ENCODE measurements at regions not wholly inside any gene's neighbourhood (a gene's known extent, or its start where the extent isn't known, plus 50 kb on each side); places are given as distances from the start of the nearest gene placed in this dataset.
"Not testable (repeated sequence)": the region's sequence is repeated elsewhere in the genome, so short reads cannot be mapped to it uniquely, and the experiment has no call there.

GRCh38 chr3:4163011-4163410 lies 140.2 kb upstream of the SETMAR start:
- 80 to 98% (median 92%) methylated on average over 2 of the region's 2 CpGs for WGBS, 5 donors

GRCh38 chr3:4166540-4166939 lies 136.6 kb upstream of the SETMAR start:
- Histone ChIP-seq H3K27ac (no peak overlapping the region), H3K36me3 (no peaks in the 10 kb centered on the region), H3K4me3 (no peak overlapping the region), H3K27me3 (no peaks in the 10 kb centered on the region), H3K9me3 (peaks cover 0 to 17% (median 6%) of the 10 kb centered on the region in 4 donors), H3K4me1 (no peaks in the 10 kb centered on the region)
- DNase-seq, result no peak
- TF ChIP-seq CTCF (IDR thresholded peaks at IDR 0.05) (no peak), EP300 (IDR thresholded peaks at IDR 0.05) (no peak)
- whole genome bisulfite sequencing, 5 donors, result 85 to 91% (median 90%) methylated on average over 5 of the region's 5 CpGs
- intact Hi-C loops (cut with DNase I; ENCODE audit: low total_unique reads), result no loop called here

More at GRCh38 chr3:4163011-4163410, 140.2 kb upstream of the SETMAR start:
- H3K27me3 ChIP-seq, result no peaks in the 10 kb centered on the region
- DNase-seq, result no peak
- intact Hi-C loops (cut with DNase I; ENCODE audit: low total_unique reads), result no loop called here
- no peak for TF ChIP-seq POLR2AphosphoS5 (IDR thresholded peaks at IDR 0.05)
- TF ChIP-seq CTCF (IDR thresholded peaks at IDR 0.05), result no peak
- TF ChIP-seq POLR2A (IDR thresholded peaks at IDR 0.05), result no peak
- TF ChIP-seq EP300 (IDR thresholded peaks at IDR 0.05), result no peak
- H3K27ac ChIP-seq, result no peak overlapping the region
- H3K4me1 ChIP-seq, result no peaks in the 10 kb centered on the region
- no peak overlapping the region for H3K4me3 ChIP-seq
- no peaks in the 10 kb centered on the region for H3K36me3 ChIP-seq
- H3K9me3 ChIP-seq, result peaks cover 0 to 17% (median 6%) of the 10 kb centered on the region in 4 donors

DNA sequence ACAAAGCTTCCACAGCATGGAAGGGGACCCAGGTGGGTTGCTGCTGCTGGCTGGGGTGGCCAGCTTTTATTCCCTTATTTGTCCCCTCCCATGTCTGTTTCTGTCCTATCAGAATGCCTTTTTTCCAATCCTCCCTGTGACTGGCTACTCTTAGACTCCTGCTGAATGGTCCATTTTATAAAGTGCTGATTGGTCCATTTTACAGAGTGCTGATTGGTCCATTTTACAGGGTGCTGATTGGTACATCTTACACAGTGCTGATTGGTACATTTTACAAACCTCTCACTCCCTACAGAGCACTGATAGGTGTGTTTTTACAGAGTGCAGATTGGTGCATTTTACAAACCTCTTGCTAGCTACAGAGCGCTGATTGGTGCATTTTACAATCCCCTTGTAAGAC lies 135.9 kb upstream of the SETMAR start:
- H3K27ac ChIP-seq; H3K36me3 ChIP-seq; H3K27me3 ChIP-seq; DNase-seq; H3K4me3 ChIP-seq; H3K4me1 ChIP-seq; intact Hi-C loops (cut with DNase I; ENCODE audit: low total_unique reads): not testable (repeated sequence)
- H3K9me3 ChIP-seq, result peaks cover 0 to 17% (median 6%) of the 10 kb centered on the region in 4 donors
- WGBS, 5 donors, result 88 to 100% (median 94%) methylated on average over 1 of the region's 1 CpG

DNA sequence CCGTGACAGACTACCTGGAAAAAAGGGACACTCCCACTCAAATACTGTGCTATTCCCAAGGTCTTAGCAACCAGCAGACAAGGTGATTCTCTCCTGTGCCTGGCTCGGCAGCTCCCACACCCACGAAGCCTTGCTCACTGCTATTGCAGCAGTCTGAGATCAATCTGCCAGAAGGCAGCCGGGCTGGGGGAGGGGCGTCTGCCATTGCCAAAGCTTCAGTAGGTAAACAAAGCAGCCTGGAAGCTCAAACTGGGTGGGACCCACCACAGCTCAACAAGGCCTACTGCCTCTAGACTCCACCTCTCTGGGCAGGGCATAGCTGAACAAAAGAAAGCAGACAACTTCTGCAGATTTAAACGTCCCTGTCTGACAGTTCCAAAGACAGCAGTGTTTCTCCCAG lies 128.4 kb upstream of the SETMAR start:
- Histone ChIP-seq H3K4me3 (no peak overlapping the region), H3K9me3 (peaks cover 0 to 26% (median 10%) of the 10 kb centered on the region in 4 donors), H3K4me1 (no peaks in the 10 kb centered on the region), H3K27me3 (no peaks in the 10 kb centered on the region), H3K27ac (no peak overlapping the region), H3K36me3 (no peaks in the 10 kb centered on the region)
- DNase-seq, result peak in 1 of 2 donors; percentile 12
- TF ChIP-seq POLR2A (IDR thresholded peaks at IDR 0.05) (no peak), POLR2AphosphoS5 (IDR thresholded peaks at IDR 0.05) (no peak), CTCF (IDR thresholded peaks at IDR 0.05) (no peak), EP300 (IDR thresholded peaks at IDR 0.05) (no peak)
- 40 to 58% (median 50%) methylated on average over 1 to 6 of the region's 6 CpGs for WGBS, 5 donors
- intact Hi-C loops (cut with DNase I; ENCODE audit: low total_unique reads), result no loop called here

DNA sequence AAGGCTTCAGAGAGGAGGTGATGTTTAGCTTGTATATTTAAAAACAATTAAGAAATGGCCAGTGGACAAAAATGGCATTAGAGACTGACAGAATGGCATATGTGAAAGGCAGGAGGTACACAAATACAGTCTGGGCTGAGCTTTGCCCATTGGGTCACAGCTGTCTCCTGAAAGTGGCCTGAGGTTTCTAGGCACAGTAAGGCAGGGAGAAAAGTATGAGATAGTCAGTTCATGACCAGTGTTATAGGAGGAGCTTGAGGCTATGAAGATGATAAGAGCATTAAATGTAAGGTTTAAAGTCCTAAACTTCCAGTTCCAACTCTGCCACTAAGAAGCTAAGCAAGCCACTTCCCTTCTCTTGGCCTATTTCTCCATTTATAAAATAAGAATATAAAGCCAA lies 111.2 kb upstream of the SETMAR start:
- Histone ChIP-seq H3K27ac (no peak overlapping the region), H3K4me1 (no peaks in the 10 kb centered on the region), H3K9me3 (peaks cover 0 to 10% (median 0%) of the 10 kb centered on the region in 4 donors), H3K4me3 (no peak overlapping the region), H3K36me3 (no peaks in the 10 kb centered on the region), H3K27me3 (no peaks in the 10 kb centered on the region)
- intact Hi-C loops (cut with DNase I; ENCODE audit: low total_unique reads), result no loop called here
- no peak for TF ChIP-seq POLR2A (IDR thresholded peaks at IDR 0.05)
- no peak for TF ChIP-seq POLR2AphosphoS5 (IDR thresholded peaks at IDR 0.05)
- no peak for TF ChIP-seq CTCF (IDR thresholded peaks at IDR 0.05)
- no peak for TF ChIP-seq EP300 (IDR thresholded peaks at IDR 0.05)
- no peak for DNase-seq
